ENCODE measurements at regions not wholly inside any gene's neighbourhood (a gene's known extent, or its start where the extent isn't known, plus 50 kb on each side); places are given as distances from the start of the nearest gene placed in this dataset.

DNA sequence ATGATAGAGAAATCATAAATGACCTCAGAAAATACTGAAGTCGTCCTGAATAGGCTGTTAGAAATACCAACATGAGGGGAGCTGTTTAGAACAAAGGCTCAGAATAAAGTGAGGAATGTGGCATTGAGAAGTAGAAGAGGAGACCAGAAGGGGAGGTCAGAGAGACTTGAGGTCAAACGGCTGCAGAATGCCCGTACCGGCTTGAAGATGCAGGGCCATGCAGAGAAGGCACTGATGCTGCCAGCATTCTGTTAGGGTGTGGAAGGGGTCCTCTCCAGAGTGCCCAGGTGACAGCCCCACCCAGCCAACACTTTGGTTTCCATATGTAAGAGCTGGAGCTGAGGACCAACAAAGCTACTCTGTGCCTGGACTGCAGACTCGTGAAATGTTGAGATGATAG is 570.9 kb downstream of the CDH26 start:
- no peak for DNase-seq

DNA sequence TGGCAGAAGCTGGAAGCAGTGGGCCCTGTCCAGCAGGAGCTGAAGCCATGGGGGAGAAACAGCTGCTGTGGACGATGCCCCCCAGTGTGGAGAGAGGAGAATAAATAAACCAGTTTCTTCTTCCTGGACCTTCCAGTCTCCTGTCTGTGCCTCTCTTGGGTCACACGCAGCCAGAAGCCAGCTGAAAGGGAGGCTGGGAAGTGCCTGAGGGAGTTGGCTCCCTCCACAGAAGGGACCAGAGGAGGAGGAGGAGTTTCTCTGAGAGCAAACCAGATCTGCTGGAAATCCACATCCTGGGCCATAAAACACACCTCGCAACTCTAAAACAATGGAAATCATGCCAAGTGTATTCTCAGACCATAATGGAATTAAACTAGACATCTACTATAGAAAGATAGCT is 577.0 kb downstream of the CDH26 start:
- DNase-seq, result no peak

DNA sequence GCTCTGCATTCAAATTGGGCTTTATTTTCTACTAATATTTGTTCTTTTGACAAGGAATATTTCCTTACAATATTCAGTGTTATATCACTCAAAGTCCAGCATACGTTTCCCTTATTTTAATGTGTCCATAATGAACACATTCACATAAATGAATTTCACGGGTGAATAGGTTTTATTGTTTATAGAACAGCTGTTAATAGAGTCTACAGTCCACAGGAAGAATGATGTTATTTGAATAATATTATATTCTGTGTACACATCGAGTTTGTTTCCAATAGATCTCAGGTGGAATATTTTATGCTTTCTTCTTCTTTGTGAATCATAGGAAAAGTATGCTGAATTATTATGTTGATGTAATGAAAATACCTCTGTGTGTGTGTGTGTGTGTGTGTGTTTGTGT is 582.4 kb downstream of the CDH26 start:
- DNase-seq, result no peak

DNA sequence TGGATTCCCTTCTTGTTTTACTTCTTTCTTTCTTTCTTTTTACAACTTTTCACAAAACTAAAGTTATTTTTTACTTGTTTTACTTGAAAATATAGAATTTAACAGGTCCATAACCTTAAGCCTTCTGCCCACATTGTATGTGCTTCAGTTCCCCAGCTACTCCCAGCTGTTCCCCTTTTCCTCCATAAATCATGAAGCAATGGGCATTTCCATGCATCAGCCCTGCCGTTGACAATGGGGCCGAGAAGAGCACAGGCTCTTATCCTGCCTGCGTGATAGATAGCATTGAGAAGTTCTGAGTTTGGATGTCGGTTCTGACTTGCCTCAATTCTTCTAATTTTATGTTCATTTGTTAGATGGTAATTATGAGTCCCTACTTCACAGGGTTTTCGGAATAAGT is 583.8 kb downstream of the CDH26 start:
- peak in 2 of 3 donors; percentile 1 to 2 for DNase-seq

DNA sequence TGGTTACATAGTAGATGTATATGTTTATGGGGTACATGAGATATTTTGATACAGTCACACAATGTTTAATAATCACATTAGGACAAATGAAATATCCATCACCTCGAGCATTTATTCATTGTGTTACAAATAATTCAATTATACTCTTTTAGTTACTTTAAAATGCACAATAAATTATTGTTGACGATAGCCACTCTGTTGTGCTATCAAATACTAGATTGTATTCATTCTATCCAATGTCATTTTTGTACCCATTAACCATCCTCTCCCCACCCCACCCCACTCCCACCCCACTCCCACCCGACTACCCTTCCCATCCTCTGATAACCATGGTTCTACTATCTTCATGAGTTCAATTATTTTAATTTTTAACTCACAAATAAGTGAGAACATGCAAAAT is 585.4 kb downstream of the CDH26 start:
- DNase-seq, result no peak

DNA sequence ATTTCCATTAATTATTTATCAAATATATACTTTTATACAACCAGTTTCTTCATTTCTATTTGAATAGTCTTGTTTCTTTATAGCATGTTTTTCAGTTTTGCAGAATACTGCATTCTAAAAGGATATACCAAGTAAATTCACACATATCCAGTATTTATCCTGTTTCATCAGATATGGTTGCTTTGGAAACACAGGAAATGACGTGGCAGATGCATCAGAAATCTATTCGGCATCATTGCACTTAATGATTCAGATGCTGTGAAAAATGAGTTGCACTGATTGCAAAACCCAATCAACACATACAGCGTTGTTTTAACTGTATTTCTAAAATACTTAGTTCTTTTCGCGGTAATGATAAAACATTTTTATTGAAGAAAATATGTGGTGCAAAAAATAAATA is 594.9 kb downstream of the CDH26 start:
- peak in 1 of 3 donors; percentile 0 for DNase-seq

DNA sequence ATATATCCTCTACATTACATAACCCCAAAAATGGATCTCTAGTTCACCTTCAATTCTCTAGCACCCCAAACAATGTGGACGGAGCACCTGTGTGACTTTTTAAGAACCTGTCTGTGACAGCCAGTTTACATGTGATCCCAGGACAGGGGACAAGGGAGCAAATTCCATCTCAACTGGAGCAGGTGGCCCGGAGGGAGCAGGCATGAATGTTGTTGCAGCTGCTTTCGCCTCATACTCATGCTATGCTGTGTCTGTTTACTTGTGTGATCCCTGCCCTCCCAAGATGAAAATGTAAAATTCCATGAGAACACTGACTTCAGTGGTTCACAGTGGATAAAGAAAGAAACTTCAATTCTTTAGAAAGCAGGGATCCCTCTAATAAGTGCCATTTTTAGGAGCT is 600.3 kb downstream of the CDH26 start:
- no peak for DNase-seq

DNA sequence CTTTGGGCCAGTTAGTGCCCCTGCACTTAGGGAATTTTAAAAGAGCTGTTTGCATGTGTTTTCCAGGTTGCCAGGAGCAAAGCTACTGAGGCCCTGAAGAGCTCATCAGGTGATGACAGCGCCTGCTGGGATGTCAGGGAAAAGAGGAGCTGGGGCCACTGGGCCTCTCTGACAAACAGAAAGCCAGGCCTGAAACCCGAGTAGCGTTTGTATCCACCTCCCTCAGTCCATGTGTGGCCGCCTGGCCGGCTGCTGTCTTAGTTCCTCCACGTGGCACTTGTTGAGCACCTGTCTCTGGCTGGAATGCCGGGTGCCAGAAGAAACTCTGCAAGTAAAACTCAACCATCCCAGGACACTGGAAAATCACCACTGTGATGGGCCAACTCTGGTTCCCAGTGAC is 601.2 kb downstream of the CDH26 start:
- DNase-seq, result no peak

DNA sequence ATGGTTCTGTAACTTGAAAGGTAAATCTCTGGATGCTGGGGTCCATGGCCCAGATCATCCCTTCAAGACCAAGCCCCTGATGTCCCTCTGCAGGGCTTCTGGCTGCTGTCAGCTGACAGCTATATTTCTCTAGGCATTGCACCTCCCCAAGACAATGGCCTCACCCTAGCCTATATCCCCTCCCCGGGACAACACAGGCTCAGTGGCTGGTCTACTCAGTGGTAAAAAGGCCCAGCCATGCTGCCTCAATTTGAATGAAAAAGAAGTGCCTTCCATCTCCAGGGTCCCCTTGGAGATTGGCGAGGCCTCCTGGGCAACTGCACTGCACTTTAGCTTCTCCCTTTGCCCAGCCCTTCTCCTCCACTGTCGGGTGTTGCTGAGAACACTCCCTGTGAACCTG is 602.8 kb downstream of the CDH26 start:
- no peak for DNase-seq

DNA sequence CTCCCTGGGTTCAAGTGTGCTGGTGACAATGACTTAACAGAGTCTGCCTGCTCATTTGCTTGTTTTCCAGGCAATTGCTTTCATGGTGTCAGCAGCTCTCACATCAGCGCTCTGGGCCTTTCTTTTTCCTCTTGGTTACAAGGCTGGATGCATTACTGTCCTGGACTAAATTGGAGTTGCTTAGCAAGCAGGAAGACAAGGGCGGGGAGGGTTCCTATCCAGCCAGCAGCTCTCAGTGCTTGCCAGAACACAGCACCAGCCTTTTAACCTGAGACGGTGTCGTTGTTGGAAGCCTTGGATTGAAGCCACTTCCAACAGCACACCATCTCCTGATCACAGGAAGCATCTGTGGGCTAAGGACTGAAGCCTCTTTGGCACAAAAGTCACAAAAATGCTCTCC is 606.9 kb downstream of the CDH26 start:
- no peak for DNase-seq

DNA sequence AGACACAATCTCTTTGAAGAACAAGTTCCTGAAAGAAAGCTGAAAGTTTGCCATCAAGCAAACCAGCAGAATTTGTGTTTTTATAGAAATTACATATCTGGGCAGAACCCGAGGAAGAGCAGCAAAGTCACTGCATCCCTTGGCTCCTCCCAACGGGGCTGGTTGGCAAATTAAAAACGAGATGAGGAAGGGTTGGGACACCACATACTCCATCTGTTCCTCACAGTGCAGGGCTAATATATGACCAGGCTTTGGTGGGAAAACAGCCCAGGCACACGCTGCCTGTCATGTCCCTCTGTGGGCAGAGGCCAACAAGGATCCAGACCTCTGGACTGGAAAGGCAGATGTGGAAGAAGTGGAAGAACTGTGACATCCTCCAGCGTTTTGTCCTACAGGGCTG is 607.3 kb downstream of the CDH26 start:
- DNase-seq, result no peak

DNA sequence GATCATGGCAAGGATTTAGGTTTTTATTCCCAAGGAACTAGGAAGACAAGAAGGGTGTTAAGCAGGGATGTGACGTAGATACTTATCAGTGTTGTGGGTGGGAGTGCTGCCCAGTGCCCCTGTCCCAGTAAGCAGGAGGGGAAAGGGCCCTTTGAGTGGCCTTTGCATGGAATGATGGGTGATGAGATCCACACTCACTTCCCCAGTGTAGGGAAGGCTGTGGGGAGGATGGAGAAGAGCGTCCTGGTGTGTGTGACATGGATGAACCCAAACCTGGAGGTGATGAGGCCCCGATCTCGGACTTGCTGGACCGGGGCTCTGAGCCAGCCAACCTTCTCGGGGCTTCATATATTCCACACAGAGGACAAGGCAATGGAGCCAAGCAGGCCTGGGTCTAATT is 610.9 kb downstream of the CDH26 start:
- no peak for DNase-seq

DNA sequence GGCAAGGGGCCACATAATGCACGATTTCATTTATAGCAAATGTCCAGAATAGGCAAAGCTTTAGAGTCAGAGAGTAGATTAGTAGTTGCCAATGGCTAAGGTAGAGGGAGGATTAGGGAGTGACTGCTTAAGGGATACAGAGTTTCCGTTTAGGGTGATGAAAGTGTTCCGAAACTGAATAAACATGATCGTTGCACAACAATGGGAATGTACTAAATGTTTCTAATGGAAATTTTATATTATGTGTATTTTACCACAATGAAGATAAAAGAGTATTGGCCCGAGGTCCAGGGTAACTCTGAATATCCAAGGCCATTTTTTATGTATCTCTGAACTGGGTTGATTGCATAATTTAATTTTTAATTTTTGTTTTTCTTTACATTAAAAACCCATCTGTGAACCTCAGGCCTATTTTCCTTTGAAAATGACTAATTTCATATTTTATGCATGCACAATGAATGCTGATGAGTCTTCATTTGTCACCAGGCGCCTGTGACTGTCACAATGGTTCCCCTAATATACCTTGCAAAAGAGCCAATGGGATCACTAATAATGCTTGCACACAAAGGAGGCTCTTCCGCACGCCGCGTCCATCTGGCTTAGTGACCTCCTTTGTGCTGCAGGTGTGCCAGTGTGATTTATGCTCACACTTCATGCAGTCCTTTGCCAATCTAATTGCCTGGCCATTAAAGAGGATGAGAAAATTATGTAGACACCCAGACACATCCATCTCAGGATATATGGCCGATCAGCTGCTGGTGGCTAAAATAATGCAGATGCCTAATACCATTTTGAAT is 612.5 kb downstream of the CDH26 start:
- no peak for DNase-seq

DNA sequence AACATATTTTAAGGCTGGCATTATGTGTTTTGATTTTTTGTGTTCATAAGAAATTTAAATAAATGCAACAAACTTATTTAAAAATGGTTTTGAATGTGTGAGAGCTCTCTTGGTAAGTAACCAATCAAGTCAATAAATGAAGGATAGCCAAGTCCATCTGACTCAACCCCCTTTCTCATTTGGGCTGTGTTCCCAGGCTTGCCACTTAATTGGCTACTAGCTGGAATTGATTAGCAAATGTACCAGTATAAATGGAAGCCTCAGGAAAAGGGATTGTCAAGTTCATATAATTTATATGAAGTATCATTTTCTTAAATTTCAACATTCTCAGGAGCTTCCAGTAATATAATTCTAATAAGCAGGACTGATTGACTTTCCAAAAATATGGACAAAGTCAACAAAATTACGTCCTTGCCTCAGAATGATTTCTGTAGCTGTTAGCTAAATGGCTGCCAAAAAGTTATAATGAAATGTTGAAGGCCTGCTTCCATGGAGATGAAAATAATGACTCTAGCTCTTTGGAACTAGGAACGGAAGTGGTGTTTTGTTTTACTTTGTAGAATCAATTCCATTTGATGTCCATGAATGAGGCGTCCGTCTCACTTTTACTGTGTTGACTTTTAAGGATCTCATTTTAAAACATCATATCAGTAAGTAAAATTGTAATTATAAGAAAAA is 614.9 kb downstream of the CDH26 start:
- no peak for DNase-seq

DNA sequence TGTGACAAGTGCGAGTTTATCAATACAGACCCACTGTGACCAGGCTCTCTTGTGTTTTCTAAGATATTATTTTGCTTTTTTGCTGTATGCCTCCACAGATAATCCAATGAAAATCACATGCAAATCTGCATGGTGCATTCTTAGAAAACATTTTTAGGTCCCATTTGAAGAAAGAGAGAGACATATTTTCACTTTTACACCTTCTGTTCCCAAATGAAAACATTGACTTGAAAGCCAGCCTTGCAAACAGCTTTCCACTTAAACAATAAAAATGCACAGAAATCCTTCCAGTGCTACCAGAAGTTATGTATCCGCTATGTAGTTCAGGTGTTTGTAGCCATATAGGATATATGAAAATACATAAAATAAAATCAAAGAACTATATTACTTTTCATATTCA is 618.0 kb downstream of the CDH26 start:
- DNase-seq, result no peak

DNA sequence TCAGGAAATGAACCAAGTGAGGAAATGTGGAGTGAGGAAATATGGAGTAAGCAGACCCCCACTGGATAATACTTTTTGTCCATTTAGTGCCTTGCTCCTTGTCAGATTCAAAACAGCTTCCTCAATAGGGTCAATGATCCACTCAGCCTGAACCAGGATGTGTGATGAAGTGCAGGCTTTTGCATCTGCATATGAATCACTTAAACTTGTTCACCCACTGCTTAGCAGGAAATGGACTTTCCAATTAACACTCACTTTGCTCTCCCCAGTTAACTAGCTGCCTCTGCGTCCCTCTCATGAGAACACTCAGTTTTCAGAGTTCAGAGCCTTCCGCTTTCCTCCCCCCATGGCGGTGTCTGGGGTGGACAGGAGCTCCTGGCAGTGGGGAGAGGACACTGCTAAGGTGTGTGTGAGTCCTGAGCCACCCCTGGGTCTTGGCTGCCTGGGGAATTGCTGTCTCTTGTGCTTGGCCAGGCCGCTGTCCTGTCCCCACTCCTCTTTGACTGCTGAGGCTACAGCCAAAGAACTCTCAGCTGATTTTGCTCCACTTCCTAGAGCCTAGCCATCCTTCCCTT is 621.8 kb downstream of the CDH26 start:
- no peak for DNase-seq

DNA sequence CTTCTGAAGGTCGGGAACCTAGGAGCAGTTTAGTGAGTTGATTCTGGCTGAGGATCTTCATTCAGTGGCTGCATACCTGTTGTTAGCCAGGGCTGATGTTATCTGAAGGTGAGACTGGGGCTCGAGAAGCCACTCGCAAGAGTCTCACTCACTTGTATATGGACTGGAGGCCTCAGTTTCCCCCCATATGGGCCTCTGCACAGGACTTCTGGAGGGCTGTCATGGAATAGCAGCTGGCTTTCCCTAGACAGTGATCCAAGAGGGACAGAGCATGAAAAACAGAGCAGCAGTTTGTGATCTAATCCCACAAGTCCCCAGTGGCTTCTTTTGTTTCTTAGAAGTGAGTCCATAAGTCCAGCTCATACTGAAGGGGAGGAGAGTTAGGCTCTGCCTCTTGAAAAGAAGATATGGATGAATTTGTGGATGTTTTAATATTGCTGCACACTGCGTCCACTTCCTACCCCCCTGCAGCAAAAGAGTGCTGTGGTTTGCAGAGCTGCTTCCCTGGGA is 623.4 kb downstream of the CDH26 start:
- DNase-seq, result no peak

DNA sequence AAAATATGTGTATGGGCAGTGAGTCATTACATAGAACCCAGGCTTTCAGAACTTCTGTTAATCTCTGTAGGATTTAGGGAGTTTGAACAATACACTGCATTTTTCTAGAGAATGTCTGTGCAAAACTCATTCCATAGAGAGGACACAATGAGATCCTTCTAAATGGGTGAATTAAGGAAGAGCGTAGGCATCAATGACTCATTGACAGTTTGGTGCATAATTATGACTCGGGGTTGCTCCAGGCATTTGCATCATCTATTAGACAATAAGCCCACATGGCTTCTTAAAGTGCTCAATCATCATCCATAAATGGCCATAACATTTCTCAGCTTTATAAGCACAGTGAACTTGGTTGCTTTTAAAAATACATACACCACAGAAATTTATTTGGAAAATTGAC is 625.5 kb downstream of the CDH26 start:
- peak; percentile 13 to 41 (median 22) for DNase-seq

DNA sequence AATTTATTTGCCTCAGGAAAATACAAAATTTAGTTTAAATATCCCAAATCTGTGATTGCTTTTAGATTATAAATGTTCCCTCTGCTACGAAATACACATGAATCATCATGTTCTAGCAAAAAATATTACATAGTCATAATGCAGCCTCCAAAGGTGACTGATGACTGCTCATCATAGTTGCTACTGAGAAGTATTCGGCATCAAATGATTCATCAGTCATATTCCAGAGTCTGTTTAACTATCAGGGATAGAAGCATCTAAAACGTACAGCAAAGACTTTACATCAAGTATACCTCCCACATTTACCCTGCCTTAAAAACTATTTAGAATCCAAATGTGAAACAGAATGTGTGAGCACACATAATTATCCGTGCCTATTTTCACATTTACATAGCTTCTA is 626.0 kb downstream of the CDH26 start:
- no peak for DNase-seq

DNA sequence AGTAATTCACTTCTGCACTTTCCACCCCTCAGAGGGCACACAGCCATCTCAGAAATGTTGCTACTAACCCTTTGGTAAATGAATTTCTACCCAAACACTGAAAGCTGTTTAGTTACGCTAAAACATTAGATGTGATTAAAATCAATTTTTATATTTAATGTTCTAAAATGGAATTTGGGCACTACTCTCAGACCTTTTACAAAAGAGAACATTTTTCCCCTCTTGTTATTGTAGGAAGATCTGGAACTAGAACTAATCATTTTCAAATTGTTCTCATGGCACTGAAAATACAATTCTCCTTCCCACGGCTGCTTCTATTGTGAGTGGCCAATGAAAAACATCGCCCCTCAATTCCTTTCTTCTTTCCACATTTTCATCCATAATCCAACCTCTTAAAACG is 627.4 kb downstream of the CDH26 start:
- DNase-seq, result no peak

DNA sequence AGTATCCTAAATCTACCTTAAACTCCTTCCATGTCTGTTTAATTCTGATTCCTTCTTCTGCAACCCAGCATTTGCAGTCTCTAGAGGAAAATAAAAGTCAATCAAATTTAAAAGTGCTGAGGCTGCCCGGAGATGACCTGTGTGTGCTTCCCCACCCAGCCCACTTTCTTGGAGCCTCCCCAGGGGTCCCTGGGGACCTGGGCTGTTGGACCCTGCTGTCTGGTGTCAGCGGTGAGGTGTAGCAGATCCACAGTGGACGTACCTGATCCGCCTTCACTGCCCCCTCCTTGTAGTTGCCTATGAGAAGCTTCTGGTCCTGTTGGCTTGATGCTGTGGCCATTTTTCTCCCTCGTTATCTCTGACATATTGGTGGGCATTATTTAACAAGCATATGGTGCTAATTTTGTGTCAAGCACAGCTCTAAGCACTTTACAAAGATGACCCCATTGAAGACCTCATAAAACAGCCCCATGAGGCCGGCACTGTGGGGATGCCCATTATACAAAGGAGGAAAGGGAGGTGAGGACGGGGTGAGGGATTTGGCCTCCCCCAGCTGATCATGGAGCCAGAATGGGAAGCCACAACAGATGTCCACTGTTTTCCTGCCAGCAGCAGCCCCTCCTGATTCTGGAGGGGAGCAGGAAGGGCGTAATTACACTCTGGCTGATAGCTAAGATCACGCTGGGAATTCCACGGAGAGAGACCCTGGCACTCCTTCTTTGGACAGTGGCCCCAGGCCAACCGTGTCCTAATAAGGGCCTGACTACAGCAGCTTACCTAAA is 628.2 kb downstream of the CDH26 start:
- no peak for DNase-seq

DNA sequence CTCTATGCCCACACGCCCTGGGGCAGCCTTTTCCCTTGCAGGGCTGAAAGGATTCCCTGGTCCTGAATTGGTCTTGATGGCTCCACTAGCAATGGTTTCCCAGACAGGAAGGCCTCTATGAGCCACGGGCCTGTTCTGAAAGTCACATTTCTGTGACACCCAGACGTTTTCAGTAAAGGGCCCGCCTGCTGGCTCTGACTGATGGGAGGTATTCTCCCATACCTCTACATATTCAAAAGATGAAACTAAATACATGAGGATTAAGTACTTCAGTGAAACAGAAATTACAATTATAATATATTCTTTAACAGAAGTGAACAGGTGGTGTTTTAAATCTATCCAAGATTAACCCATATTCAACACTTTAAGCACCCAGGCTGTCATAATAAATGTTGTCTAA is 629.8 kb downstream of the CDH26 start:
- DNase-seq, result no peak

DNA sequence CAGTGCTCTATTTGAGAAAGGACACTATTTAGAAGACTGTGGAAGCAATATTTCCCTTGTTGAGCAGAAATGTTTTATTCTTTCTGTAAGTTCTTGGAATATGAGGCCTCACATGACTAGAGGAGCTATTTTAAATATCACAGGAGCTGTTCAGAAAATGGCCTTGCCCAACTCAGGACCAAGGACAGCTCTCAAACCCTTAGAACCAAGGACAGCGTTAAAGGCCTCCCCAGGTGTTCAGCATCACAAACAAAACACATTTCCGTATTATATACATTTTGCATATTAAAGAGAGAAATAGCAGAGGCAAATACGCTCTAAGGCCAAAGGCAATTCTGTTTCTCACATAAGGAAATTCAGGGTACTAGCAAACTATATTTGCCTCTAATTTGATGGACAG is 631.4 kb downstream of the CDH26 start:
- DNase-seq, result no peak

All from suppressor macrophage treated with lipopolysaccharide for 1 hour (primary cell).